HEK293 (cell line): ENCODE measurements at regions not wholly inside any gene's neighbourhood (a gene's known extent, or its start where the extent isn't known, plus 50 kb on each side); places are given as distances from the start of the nearest gene placed in this dataset.

Source experiments
- CTCF ChIA-PET: fragments of 350-600 bp; formaldehyde crosslinking; extraction: SDS; loops from one replicate; lab custom pipeline; 2021; ENCODE audit warnings: antibody characterized with exemption; lab: Yijun Ruan, JAX
- POLR2A ChIA-PET: fragments of 300-600 bp; formaldehyde crosslinking; extraction: SDS; loops from one replicate; lab custom pipeline; 2020; ENCODE audit warnings: antibody characterized with exemption, inconsistent platforms; lab: Yijun Ruan, JAX
- H3K27ac ChIP-seq: fragments of 200-500 bp; sonication (Bioruptor generic); 2 replicates; pipeline ENCODE4 v1.5.1; 2014; ENCODE audit warnings: low read depth, low read length, control low read depth, inconsistent platforms; ENCODE audit errors: extremely low read depth
- H3K36me3 ChIP-seq, 2 experiments: fragments of 200-500 bp in 1 of 2; sonication (Bioruptor generic) in 1 of 2; 1 replicate in 1 of 2; 2 replicates in 1 of 2; pipeline ENCODE4 v1.5.1; 2014 to 2017; ENCODE audit warnings: inconsistent platforms in 2 of 2, low read length in 2 of 2; ENCODE audit not compliant: control insufficient read depth in 2 of 2, insufficient read depth in 1 of 2
- H3K4me1 ChIP-seq: fragments of 200-500 bp; sonication (Bioruptor generic); 2 replicates; pipeline ENCODE4 v1.5.1; 2014; ENCODE audit warnings: mild to moderate bottlenecking, low read length, inconsistent platforms; ENCODE audit not compliant: control insufficient read depth, insufficient read depth
- H3K4me3 ChIP-seq: 2 replicates; pipeline ENCODE4 v1.5.1; 2011; ENCODE audit warnings: low read depth, mild to moderate bottlenecking, control low read depth, low read length, moderate library complexity
- H3K9me3 ChIP-seq: fragments of 200-500 bp; sonication (Bioruptor generic); 2 replicates; pipeline ENCODE4 v1.5.1; 2014; ENCODE audit warnings: low read depth, low read length, inconsistent platforms; ENCODE audit not compliant: control insufficient read depth, insufficient read depth
- BCL11B ChIP-seq: fragments of 450-650 bp; formaldehyde crosslinking; IDR thresholded peaks from 2 replicates; pipeline ENCODE4 v1.5.1; 2016; ENCODE audit warnings: low read depth, missing biosample characterization, missing genetic modification characterization
- GFI1B ChIP-seq: fragments of 450-650 bp; formaldehyde crosslinking; IDR thresholded peaks from 2 replicates; pipeline ENCODE4 v1.5.1; 2016; ENCODE audit warnings: missing biosample characterization, missing genetic modification characterization
- KLF7 ChIP-seq: fragments of 450-650 bp; formaldehyde crosslinking; IDR thresholded peaks from 2 replicates; pipeline ENCODE4 v1.5.1; 2016; ENCODE audit warnings: missing biosample characterization, missing genetic modification characterization, borderline replicate concordance
- WT1 ChIP-seq: fragments of 450-650 bp; formaldehyde crosslinking; IDR thresholded peaks from 2 replicates; pipeline ENCODE4 v1.5.1; 2016; ENCODE audit warnings: missing biosample characterization, missing genetic modification characterization
- ZNF121 ChIP-seq: fragments of 450-650 bp; formaldehyde crosslinking; IDR thresholded peaks from 2 replicates; pipeline ENCODE4 v1.5.1; 2016; ENCODE audit warnings: missing biosample characterization, missing genetic modification characterization
- ZNF221 ChIP-seq: fragments of 450-650 bp; formaldehyde crosslinking; IDR thresholded peaks from 2 replicates; pipeline ENCODE4 v1.5.1; 2017; ENCODE audit warnings: missing biosample characterization, missing genetic modification characterization, borderline replicate concordance
- ZNF292 ChIP-seq: fragments of 450-650 bp; formaldehyde crosslinking; IDR thresholded peaks from 2 replicates; pipeline ENCODE4 v1.5.1; 2016; ENCODE audit warnings: low read depth, missing biosample characterization, missing genetic modification characterization, borderline replicate concordance
- ZNF473 ChIP-seq: fragments of 450-650 bp; formaldehyde crosslinking; IDR thresholded peaks from 2 replicates; pipeline ENCODE4 v1.5.1; 2017; ENCODE audit warnings: missing biosample characterization, missing genetic modification characterization
- ZNF560 ChIP-seq: fragments of 450-650 bp; formaldehyde crosslinking; IDR thresholded peaks from 2 replicates; pipeline ENCODE4 v1.5.1; 2017; ENCODE audit warnings: missing biosample characterization, missing genetic modification characterization, borderline replicate concordance
- ZNF701 ChIP-seq: fragments of 450-650 bp; formaldehyde crosslinking; IDR thresholded peaks from 2 replicates; pipeline ENCODE4 v1.5.1; 2016; ENCODE audit warnings: missing biosample characterization, missing genetic modification characterization
- ZNF785 ChIP-seq: fragments of 450-650 bp; formaldehyde crosslinking; IDR thresholded peaks from 2 replicates; pipeline ENCODE4 v1.5.1; 2016; ENCODE audit warnings: missing biosample characterization, missing genetic modification characterization
- TF ChIP-seq, protein P1 (sequence below): fragments of 450-650 bp; formaldehyde crosslinking; IDR thresholded peaks from 2 replicates; pipeline ENCODE4 v1.5.1; 2017; ENCODE audit warnings: missing biosample characterization, missing genetic modification characterization
- TF ChIP-seq, protein P2 (sequence below): fragments of 450-650 bp; formaldehyde crosslinking; IDR thresholded peaks from 2 replicates; pipeline ENCODE4 v1.5.1; 2017; ENCODE audit warnings: missing biosample characterization, missing genetic modification characterization
- TF ChIP-seq, protein P3 (sequence below): fragments of 450-650 bp; formaldehyde crosslinking; IDR thresholded peaks from 2 replicates; pipeline ENCODE4 v1.5.0; 2017; ENCODE audit warnings: missing biosample characterization, missing genetic modification characterization, borderline replicate concordance
- TF ChIP-seq, protein P4 (sequence below): fragments of 450-650 bp; formaldehyde crosslinking; IDR thresholded peaks from 2 replicates; pipeline ENCODE4 v1.5.1; 2017; ENCODE audit warnings: missing biosample characterization, missing genetic modification characterization
- TF ChIP-seq, protein P5 (sequence below): fragments of 450-650 bp; formaldehyde crosslinking; IDR thresholded peaks from 2 replicates; pipeline ENCODE4 v1.5.1; 2016; ENCODE audit warnings: missing biosample characterization, missing genetic modification characterization
- TF ChIP-seq, protein P6 (sequence below): fragments of 450-650 bp; formaldehyde crosslinking; IDR thresholded peaks from 2 replicates; pipeline ENCODE4 v1.5.1; 2016; ENCODE audit warnings: missing biosample characterization, missing genetic modification characterization

DNA sequence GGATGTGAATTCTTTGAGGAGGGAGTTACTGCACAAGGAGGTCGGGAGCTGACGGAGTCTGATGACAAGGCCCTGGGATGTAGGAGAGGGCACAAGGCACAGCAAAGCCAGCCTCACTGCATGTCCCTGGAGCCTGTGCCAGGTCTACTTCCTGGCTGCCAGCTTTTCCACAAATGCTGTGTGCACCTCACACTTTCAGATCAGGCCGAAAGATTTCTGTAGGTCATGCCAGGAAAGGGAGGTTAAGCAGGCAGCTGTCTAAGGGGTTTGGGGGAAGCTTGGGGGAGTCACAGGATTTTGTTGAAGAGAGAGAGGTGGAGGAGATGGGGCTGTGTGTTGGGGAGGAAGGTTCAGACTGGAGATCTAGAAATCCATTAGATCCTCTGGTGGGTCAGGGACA, 792.5 kb downstream of the KCNJ18 start:
- no peaks in the 10 kb centered on the region for H3K36me3 ChIP-seq
- no peak overlapping the region for H3K4me3 ChIP-seq
- no peaks in the 10 kb centered on the region for H3K4me1 ChIP-seq
- POLR2A ChIA-PET, result no interaction called here
- H3K27ac ChIP-seq, result no peak overlapping the region
- TF ChIP-seq, protein P1, sequence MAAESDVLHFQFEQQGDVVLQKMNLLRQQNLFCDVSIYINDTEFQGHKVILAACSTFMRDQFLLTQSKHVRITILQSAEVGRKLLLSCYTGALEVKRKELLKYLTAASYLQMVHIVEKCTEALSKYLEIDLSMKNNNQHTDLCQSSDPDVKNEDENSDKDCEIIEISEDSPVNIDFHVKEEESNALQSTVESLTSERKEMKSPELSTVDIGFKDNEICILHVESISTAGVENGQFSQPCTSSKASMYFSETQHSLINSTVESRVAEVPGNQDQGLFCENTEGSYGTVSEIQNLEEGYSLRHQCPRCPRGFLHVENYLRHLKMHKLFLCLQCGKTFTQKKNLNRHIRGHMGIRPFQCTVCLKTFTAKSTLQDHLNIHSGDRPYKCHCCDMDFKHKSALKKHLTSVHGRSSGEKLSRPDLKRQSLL (tag by site-specific recombination), result no peak
- no peak for TF ChIP-seq WT1 (tag by site-specific recombination)
- no peak for TF ChIP-seq ZNF701 (tag by site-specific recombination)
- TF ChIP-seq, protein P2, sequence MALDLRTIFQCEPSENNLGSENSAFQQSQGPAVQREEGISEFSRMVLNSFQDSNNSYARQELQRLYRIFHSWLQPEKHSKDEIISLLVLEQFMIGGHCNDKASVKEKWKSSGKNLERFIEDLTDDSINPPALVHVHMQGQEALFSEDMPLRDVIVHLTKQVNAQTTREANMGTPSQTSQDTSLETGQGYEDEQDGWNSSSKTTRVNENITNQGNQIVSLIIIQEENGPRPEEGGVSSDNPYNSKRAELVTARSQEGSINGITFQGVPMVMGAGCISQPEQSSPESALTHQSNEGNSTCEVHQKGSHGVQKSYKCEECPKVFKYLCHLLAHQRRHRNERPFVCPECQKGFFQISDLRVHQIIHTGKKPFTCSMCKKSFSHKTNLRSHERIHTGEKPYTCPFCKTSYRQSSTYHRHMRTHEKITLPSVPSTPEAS, result no peak
- TF ChIP-seq KLF7 (tag by site-specific recombination), result no peak
- TF ChIP-seq ZNF785 (tag by site-specific recombination), result no peak
- no peak for TF ChIP-seq ZNF292
- TF ChIP-seq ZNF560 (tag by site-specific recombination), result no peak
- no peak for TF ChIP-seq GFI1B (tag by site-specific recombination)
- no peak for TF ChIP-seq ZNF121 (tag by site-specific recombination)
- TF ChIP-seq, protein P3, sequence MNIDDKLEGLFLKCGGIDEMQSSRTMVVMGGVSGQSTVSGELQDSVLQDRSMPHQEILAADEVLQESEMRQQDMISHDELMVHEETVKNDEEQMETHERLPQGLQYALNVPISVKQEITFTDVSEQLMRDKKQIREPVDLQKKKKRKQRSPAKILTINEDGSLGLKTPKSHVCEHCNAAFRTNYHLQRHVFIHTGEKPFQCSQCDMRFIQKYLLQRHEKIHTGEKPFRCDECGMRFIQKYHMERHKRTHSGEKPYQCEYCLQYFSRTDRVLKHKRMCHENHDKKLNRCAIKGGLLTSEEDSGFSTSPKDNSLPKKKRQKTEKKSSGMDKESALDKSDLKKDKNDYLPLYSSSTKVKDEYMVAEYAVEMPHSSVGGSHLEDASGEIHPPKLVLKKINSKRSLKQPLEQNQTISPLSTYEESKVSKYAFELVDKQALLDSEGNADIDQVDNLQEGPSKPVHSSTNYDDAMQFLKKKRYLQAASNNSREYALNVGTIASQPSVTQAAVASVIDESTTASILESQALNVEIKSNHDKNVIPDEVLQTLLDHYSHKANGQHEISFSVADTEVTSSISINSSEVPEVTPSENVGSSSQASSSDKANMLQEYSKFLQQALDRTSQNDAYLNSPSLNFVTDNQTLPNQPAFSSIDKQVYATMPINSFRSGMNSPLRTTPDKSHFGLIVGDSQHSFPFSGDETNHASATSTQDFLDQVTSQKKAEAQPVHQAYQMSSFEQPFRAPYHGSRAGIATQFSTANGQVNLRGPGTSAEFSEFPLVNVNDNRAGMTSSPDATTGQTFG (tag by site-specific recombination), result no peak
- TF ChIP-seq, protein P4, sequence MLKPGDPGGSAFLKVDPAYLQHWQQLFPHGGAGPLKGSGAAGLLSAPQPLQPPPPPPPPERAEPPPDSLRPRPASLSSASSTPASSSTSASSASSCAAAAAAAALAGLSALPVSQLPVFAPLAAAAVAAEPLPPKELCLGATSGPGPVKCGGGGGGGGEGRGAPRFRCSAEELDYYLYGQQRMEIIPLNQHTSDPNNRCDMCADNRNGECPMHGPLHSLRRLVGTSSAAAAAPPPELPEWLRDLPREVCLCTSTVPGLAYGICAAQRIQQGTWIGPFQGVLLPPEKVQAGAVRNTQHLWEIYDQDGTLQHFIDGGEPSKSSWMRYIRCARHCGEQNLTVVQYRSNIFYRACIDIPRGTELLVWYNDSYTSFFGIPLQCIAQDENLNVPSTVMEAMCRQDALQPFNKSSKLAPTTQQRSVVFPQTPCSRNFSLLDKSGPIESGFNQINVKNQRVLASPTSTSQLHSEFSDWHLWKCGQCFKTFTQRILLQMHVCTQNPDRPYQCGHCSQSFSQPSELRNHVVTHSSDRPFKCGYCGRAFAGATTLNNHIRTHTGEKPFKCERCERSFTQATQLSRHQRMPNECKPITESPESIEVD, result no peak
- TF ChIP-seq ZNF473 (tag by site-specific recombination), result no peak
- TF ChIP-seq, protein P5, sequence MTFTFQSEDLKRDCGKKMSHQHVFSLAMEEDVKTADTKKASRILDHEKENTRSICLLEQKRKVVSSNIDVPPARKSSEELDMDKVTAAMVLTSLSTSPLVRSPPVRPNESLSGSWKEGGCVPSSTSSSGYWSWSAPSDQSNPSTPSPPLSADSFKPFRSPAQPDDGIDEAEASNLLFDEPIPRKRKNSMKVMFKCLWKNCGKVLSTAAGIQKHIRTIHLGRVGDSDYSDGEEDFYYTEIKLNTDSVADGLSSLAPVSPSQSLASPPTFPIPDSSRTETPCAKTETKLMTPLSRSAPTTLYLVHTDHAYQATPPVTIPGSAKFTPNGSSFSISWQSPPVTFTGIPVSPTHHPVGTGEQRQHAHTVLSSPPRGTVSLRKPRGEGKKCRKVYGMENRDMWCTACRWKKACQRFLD, result no peak
- TF ChIP-seq, all 188 proteins: peak for 0
- CTCF ChIA-PET, result interaction anchor here (0.8 to 1.1 kb wide), 2 partner anchors 11 to 43 kb away, joined by 3 read pairs; no protein-coding TSS in a partner anchor
- H3K9me3 ChIP-seq, result no peaks in the 10 kb centered on the region

DNA sequence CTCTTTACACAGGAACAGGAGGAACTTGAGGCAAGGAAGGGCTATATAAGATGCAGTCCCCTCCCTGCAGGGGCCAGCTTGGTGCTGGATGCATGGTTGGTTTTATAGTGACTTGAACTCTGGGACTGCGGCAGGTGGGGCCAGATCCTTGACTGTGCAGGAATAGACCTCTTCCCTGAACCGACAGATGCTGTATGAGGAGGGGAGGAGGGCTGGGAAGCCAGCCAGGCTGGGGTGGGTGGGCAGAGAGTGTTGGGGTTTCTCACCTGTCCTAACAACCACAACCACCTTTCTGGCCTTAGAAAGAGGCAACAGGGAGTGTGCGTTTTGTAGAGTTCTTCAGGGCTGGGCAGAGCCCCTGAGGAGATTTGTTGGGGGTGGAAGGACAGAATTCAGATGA, 798.1 kb downstream of the KCNJ18 start:
- ChIA-PET CTCF (no interaction called here), POLR2A (no interaction called here)
- H3K4me3 ChIP-seq, result no peak overlapping the region
- no peaks in the 10 kb centered on the region for H3K4me1 ChIP-seq
- no peaks in the 10 kb centered on the region for H3K36me3 ChIP-seq
- no peak for TF ChIP-seq ZNF221 (tag by site-specific recombination)
- TF ChIP-seq BCL11B (tag by site-specific recombination), result no peak
- TF ChIP-seq, protein P4, result no peak
- TF ChIP-seq, protein P6, sequence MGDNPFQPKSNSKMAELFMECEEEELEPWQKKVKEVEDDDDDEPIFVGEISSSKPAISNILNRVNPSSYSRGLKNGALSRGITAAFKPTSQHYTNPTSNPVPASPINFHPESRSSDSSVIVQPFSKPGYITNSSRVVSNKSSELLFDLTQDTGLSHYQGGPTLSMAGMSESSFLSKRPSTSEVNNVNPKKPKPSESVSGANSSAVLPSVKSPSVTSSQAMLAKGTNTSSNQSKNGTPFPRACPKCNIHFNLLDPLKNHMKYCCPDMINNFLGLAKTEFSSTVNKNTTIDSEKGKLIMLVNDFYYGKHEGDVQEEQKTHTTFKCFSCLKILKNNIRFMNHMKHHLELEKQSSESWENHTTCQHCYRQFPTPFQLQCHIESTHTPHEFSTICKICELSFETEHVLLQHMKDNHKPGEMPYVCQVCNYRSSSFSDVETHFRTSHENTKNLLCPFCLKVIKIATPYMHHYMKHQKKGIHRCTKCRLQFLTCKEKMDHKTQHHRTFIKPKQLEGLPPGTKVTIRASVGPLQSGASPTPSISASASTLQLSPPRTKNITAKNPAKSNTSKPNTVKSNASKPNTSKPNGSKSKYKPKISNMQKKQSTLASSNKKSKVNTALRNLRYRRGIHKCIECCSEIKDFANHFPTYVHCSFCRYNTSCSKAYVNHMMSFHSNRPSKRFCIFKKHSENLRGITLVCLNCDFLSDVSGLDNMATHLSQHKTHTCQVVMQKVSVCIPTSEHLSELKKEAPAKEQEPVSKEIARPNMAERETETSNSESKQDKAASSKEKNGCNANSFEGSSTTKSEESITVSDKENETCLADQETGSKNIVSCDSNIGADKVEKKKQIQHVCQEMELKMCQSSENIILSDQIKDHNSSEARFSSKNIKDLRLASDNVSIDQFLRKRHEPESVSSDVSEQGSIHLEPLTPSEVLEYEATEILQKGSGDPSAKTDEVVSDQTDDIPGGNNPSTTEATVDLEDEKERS, result no peak
- no peaks in the 10 kb centered on the region for H3K9me3 ChIP-seq
- no peak overlapping the region for H3K27ac ChIP-seq
